ENCODE measurements at regions not wholly inside any gene's neighbourhood (a gene's known extent, or its start where the extent isn't known, plus 50 kb on each side); places are given as distances from the start of the nearest gene placed in this dataset.

DNA sequence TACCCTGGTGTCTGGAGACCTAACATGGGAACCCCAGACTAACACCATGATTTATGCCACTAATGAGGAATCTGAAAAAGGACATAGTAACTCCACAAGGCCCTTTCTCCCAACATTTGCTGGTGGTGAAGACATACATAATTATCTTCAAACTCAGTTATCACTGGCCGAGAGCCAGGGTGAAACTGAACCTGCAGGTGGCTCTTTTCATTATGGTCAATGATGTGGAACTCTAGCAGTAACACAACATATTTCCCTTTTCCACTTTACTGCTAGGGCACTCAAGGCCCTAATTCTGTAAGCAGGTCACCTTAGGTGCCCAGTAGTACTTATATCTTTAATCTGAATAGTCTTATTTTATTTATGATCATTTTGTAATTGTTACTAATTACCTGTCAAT lies 326.4 kb upstream of the SATB1 start:
- no peak overlapping the region for H4K8ac ChIP-seq (ENCODE audit: extremely low read depth, insufficient read depth, low read length)
- no peak for TF ChIP-seq EZH2 (IDR thresholded peaks at IDR 0.05; ENCODE audit: low read depth, low read length, severe bottlenecking)
- TF ChIP-seq SIRT6 (IDR thresholded peaks at IDR 0.05; ENCODE audit: low read length), result no peak
- TF ChIP-seq, protein P1, sequence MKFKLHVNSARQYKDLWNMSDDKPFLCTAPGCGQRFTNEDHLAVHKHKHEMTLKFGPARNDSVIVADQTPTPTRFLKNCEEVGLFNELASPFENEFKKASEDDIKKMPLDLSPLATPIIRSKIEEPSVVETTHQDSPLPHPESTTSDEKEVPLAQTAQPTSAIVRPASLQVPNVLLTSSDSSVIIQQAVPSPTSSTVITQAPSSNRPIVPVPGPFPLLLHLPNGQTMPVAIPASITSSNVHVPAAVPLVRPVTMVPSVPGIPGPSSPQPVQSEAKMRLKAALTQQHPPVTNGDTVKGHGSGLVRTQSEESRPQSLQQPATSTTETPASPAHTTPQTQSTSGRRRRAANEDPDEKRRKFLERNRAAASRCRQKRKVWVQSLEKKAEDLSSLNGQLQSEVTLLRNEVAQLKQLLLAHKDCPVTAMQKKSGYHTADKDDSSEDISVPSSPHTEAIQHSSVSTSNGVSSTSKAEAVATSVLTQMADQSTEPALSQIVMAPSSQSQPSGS (IDR thresholded peaks at IDR 0.05; ENCODE audit: low read length), result no peak
- TF ChIP-seq POLR2AphosphoS5 (IDR thresholded peaks at IDR 0.05; ENCODE audit: low read depth, low read length), result no peak
- no peak overlapping the region for H2BK20ac ChIP-seq (ENCODE audit: low read length)
- H3K4ac ChIP-seq (replicated peaks; ENCODE audit: insufficient read length, low read depth, low read length), result no peak overlapping the region
- no peaks in the 10 kb centered on the region for H3K27me3 ChIP-seq (replicated peaks in 1 of 4; ENCODE audit: control insufficient read depth in 3 of 4, extremely low read depth in 1 of 4, insufficient read depth in 3 of 4, low read length in 3 of 4)
- ChIA-PET POLR2A (ENCODE audit: partially characterized antibody) (no interaction called here), CTCF (ENCODE audit: partially characterized antibody) (interaction anchor here (1.1 kb wide), 1 partner anchor 355 kb away, joined by 3 read pairs; no protein-coding TSS in a partner anchor)
- no peaks in the 10 kb centered on the region; the same call in 1 of the 2 replicates for H3K23me2 ChIP-seq (ENCODE audit: low read depth, low read length)
- no peak overlapping the region for H3K9ac ChIP-seq (replicated peaks in 1 of 4; ENCODE audit: extremely low read depth in 1 of 4, low read depth in 3 of 4, low read length in 3 of 4)
- no peaks in the 10 kb centered on the region; a peak in 1 of 7 replicates for H3K4me1 ChIP-seq (replicated peaks in 1 of 4; ENCODE audit: control insufficient read depth in 3 of 4, insufficient read depth in 4 of 4, low read length in 3 of 4)
- H3K9me3 ChIP-seq (ENCODE audit: insufficient read depth in 2 of 2, low read depth in 1 of 2, low read length in 1 of 2), result no peaks in the 10 kb centered on the region
- H4K5ac ChIP-seq (ENCODE audit: insufficient read length, low read depth, low read length), result no peak overlapping the region
- no peak overlapping the region for H3K23ac ChIP-seq (ENCODE audit: insufficient read length)
- H2BK12ac ChIP-seq (ENCODE audit: low read depth, low read length), result no peak overlapping the region
- WGBS, 2 experiments (ENCODE audit: extremely low coverage in 1 of 2, insufficient coverage in 1 of 2, insufficient read length in 1 of 2, insufficient replicate concordance in 2 of 2, low coverage in 1 of 2, low lambda C conversion rate in 2 of 2, missing lambda C conversion rate in 1 of 2), result 94% methylated on average over 1 of the region's 1 CpG; no CpG with 5 or more reads in 1 of the 2 experiments
- no peak overlapping the region for H3K4me2 ChIP-seq (ENCODE audit: insufficient read depth in 1 of 2, low read depth in 2 of 2, low read length in 2 of 2)
- no peak overlapping the region for H3K18ac ChIP-seq (ENCODE audit: extremely low read depth, low read length)
- H2BK120ac ChIP-seq (replicated peaks; ENCODE audit: low read depth, low read length), result no peak overlapping the region
- H3K27ac ChIP-seq (ENCODE audit: low read depth, low read length), result no peak overlapping the region
- H3K4me3 ChIP-seq (ENCODE audit: extremely low read depth in 1 of 4, insufficient read depth in 2 of 4, low read depth in 3 of 4, low read length in 4 of 4), result no peak overlapping the region
- H3K79me2 ChIP-seq (ENCODE audit: control insufficient read depth in 1 of 2, insufficient read depth in 2 of 2, low read length in 2 of 2), result no peaks in the 10 kb centered on the region
- H4K91ac ChIP-seq (replicated peaks; ENCODE audit: insufficient read length, low read length), result no peak overlapping the region
- no peak overlapping the region for H2BK5ac ChIP-seq (ENCODE audit: low read depth, low read length)
- DNase-seq (ENCODE audit: low read depth in 1 of 2, low spot score in 2 of 2) (no peak), FAIRE-seq (no peak)
- no peak overlapping the region for H3K14ac ChIP-seq (ENCODE audit: insufficient read length)
- no peak overlapping the region for H2AK5ac ChIP-seq (ENCODE audit: low read depth, low read length)
- no peak overlapping the region for H2BK15ac ChIP-seq (ENCODE audit: low read length)
- no peaks in the 10 kb centered on the region for H3K36me3 ChIP-seq (ENCODE audit: control insufficient read depth in 2 of 4, insufficient read depth in 4 of 4, low read length in 3 of 4)
- no peak overlapping the region for H2AFZ ChIP-seq (ENCODE audit: low read length)
- H4K20me1 ChIP-seq (replicated peaks in 1 of 2; ENCODE audit: control insufficient read depth in 1 of 2, insufficient read depth in 2 of 2, low read length in 2 of 2), result no peaks in the 10 kb centered on the region
- H3K79me1 ChIP-seq (ENCODE audit: low read depth, low read length), result no peaks in the 10 kb centered on the region
- no peak overlapping the region for H3K56ac ChIP-seq (replicated peaks; ENCODE audit: insufficient read length, low read depth, low read length)

All from H1 (cell line).